ENCODE measurements at regions not wholly inside any gene's neighbourhood (a gene's known extent, or its start where the extent isn't known, plus 50 kb on each side); places are given as distances from the start of the nearest gene placed in this dataset.

DNA sequence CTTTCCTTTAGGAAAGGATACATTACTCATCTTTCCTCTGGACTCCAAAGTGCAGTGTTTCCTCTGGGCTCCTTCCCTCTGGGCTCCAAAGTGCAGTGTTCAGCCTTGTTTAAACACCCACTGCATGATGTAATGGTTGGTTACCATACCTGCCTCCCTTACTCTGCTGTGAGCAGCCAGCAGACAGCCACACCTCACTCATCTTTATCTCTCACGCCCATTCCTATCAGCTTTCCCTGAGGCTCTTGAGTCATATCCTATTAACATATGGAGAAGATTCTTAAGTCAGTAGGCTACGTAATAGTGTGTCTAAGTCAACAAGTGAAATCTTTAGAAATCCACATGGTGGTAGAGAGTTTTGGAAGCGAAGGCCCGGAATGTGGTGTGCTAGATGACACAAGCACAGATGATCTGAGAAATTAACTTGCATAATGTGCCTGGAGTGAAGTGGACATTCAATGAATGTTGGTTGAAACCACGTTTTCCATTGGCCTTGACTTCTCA lies 97.2 kb upstream of the CTNNB1 start:
- TF ChIP-seq, protein P1, sequence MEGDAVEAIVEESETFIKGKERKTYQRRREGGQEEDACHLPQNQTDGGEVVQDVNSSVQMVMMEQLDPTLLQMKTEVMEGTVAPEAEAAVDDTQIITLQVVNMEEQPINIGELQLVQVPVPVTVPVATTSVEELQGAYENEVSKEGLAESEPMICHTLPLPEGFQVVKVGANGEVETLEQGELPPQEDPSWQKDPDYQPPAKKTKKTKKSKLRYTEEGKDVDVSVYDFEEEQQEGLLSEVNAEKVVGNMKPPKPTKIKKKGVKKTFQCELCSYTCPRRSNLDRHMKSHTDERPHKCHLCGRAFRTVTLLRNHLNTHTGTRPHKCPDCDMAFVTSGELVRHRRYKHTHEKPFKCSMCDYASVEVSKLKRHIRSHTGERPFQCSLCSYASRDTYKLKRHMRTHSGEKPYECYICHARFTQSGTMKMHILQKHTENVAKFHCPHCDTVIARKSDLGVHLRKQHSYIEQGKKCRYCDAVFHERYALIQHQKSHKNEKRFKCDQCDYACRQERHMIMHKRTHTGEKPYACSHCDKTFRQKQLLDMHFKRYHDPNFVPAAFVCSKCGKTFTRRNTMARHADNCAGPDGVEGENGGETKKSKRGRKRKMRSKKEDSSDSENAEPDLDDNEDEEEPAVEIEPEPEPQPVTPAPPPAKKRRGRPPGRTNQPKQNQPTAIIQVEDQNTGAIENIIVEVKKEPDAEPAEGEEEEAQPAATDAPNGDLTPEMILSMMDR (conservative IDR thresholded peaks at IDR 0.05 in 1 of 2, IDR thresholded peaks at IDR 0.05 in 1 of 2; ENCODE audit: low read depth in 1 of 2, low read length in 2 of 2) = no peak
- TF ChIP-seq EZH2 (IDR thresholded peaks at IDR 0.05; ENCODE audit: low read length, missing control alignments) = no peak

Measured in fibroblast of lung (primary cell).